RWPE1 (cell line): ENCODE measurements at regions not wholly inside any gene's neighbourhood (a gene's known extent, or its start where the extent isn't known, plus 50 kb on each side); places are given as distances from the start of the nearest gene placed in this dataset.

Experiments used
- CTCF ChIA-PET: fragments of 350-600 bp; sonication (Branson Sonifier 250); formaldehyde crosslinking; extraction: SDS; loops from one replicate; lab custom pipeline; 2021; lab: Yijun Ruan, JAX
- POLR2A ChIA-PET: fragments of 400-600 bp; formaldehyde crosslinking; extraction: SDS; loops from one replicate; lab custom pipeline; 2020; ENCODE audit warnings: antibody characterized with exemption; ENCODE audit not compliant: low non-redundant PET; lab: Yijun Ruan, JAX
- DNase-seq: peaks from one replicate; pipeline ENCODE4 v3.0.0; 2012; ENCODE audit warnings: low spot score
- H3K27ac ChIP-seq: fragments of 450-650 bp; 2 replicates; pipeline ENCODE4 v1.5.1; 2017
- TF ChIP-seq, protein P1 (sequence below): fragments of 450-650 bp; conservative IDR thresholded peaks from 2 replicates; pipeline ENCODE4 v1.5.1; 2017; ENCODE audit warnings: low read depth, mild to moderate bottlenecking

DNA sequence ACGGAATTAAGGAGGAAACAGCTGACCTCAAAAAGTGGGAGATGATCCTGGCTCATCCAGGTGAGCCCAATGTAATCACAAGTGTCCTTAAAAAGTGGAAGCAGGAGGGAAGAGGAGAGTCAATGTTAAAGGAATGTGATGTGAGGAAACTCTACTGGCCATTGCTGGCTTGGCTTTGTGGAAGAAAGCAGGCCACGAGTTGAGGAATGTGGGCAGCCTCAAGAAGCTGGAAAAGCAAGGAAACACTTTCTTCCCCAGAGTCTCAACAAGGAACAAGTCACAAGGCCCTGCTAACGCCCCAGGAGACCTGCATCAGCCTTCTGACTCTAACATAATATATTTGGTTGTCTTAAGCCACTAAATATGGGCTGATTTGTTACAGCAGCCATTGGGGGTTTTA lies 252.8 kb downstream of the PSAT1 start:
- CTCF ChIA-PET: no interaction called here
- TF ChIP-seq, protein P1, sequence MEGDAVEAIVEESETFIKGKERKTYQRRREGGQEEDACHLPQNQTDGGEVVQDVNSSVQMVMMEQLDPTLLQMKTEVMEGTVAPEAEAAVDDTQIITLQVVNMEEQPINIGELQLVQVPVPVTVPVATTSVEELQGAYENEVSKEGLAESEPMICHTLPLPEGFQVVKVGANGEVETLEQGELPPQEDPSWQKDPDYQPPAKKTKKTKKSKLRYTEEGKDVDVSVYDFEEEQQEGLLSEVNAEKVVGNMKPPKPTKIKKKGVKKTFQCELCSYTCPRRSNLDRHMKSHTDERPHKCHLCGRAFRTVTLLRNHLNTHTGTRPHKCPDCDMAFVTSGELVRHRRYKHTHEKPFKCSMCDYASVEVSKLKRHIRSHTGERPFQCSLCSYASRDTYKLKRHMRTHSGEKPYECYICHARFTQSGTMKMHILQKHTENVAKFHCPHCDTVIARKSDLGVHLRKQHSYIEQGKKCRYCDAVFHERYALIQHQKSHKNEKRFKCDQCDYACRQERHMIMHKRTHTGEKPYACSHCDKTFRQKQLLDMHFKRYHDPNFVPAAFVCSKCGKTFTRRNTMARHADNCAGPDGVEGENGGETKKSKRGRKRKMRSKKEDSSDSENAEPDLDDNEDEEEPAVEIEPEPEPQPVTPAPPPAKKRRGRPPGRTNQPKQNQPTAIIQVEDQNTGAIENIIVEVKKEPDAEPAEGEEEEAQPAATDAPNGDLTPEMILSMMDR: no peak
- no peak for DNase-seq
- H3K27ac ChIP-seq: no peak overlapping the region
- POLR2A ChIA-PET: no interaction called here

DNA sequence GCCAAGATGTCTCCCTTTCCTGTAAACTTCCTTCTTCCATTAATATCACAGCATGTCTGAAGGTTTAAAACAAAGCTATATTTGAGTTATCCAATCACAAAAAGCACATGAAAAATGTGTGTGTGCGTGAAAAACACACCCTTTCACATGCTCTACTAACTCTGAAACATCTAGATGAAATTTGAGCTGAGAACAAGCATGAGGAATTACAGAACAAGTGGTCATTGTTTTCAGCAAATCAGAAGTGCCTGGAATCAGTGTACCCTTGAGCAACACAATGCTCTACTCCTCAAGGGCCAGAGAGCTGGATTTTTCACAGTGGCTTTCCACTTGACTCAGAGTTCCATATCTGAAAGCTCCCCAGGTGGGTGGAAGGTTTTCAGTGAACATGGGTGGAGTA lies 255.9 kb downstream of the PSAT1 start:
- CTCF ChIA-PET: interaction anchor here (0.6 to 1.2 kb wide), 5 partner anchors 30 to 334 kb away, joined by 3 to 5 read pairs (median 3); no protein-coding TSS in a partner anchor
- no peak overlapping the region for H3K27ac ChIP-seq
- TF ChIP-seq, protein P1: no peak
- no peak for DNase-seq
- POLR2A ChIA-PET: no interaction called here

DNA sequence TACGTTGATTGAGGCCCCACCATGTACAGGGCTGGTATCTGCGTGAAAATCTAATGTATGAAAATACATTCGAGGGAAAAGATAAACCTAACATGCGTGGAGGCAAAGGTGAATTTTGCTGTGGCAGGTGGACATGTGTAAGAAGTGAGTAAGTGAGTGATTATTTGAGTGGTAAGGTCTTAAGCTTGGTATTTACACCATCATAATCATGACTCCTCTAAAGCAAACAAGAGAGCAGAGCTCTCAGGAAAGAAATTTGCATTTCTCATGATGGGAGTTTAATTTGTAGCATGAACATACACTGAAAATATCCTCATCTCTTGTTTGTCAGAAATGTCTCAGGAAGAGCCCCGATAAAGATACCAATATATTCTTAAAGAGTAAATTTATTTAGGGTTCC lies 260.6 kb downstream of the PSAT1 start:
- CTCF ChIA-PET: interaction anchor here (1.1 kb wide), 1 partner anchor 14 kb away, joined by 3 read pairs; no protein-coding TSS in a partner anchor
- H3K27ac ChIP-seq: no peak overlapping the region
- POLR2A ChIA-PET: no interaction called here
- TF ChIP-seq, protein P1: no peak
- no peak for DNase-seq

DNA sequence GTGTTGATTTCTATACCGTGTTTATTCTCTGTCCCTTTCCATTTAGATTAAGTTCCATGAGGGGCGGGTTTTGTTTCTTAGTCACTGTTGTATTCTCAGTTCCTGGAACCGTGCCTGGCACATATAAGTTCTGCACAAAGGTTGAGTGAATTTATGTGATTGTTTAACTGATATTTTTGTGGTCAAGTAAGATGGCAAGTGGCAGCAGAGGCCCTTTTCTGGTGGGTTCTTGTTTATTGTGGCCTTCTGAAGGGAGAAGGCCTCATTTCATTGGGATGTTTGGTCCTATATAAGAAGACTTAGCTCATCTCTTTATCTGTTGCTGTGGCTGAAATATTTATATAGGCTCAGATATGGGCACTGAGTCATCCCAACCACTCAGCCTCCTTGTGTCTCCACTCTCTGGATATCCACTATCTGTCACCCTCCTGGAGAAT lies 262.5 kb downstream of the PSAT1 start:
- TF ChIP-seq, protein P1: no peak
- ChIA-PET POLR2A (no interaction called here), CTCF (no interaction called here)
- no peak for DNase-seq
- H3K27ac ChIP-seq: no peak overlapping the region

DNA sequence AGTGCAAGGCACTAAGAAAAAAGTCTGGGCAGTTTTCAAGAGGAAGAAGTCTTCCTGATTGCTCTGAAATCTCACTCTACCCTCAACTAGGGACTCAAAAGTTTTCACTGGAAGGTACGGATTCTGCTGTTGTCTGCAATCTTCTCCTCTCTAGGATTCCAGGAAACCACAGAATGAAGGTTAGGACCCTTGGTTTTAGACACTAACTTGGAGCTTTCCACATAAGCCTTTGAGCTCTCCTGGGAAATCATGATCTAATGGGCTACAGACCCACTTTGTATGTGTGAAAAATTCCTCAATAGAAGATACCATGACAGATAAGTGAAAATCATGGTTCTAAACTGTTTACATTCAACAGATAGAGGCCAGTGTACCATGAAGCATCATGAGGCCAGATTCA lies 265.1 kb downstream of the PSAT1 start:
- DNase-seq: no peak
- TF ChIP-seq, protein P1: no peak
- H3K27ac ChIP-seq: no peak overlapping the region
- CTCF ChIA-PET: no interaction called here
- POLR2A ChIA-PET: no interaction called here

DNA sequence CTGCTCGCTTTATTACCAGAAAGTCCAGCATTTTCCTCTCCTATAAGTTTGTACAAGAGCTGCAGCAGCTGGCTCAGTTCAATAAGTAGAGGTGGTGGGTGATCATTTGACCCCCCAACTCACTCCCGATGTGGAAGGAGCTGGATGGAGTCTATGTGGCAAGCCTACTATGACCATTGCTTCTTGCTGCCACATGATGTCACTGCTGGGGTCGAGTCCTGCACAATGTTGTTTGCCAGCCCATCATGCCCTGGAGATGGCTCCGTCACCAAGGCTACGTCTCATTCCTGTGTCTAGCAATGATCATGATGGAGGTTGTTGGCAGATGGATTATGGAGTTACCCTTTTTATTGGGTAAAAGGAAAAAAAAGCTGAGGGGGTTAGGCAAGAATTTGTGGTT lies 266.3 kb downstream of the PSAT1 start:
- no peak for DNase-seq
- CTCF ChIA-PET: no interaction called here
- TF ChIP-seq, protein P1: no peak
- POLR2A ChIA-PET: no interaction called here
- no peak overlapping the region for H3K27ac ChIP-seq

DNA sequence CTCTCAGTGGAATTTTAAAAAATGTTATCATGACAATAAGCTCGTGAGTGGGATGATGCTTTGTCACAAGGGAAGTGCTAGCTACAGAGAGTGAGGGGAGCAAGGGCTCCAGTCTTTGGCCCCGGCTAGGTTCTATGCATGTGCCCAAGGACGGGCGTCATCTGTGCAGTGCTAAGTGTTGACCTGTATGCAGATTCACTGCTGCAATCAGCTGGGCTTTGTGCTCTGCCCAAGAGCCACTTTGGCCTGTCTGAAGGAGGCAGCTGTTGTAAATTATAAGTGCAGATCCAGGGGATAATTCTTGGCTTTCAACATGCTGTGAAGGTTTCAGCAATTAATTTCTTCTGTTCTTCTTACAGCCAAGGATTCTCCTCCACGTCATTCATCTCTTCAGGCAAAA lies 268.6 kb downstream of the PSAT1 start:
- no peak overlapping the region for H3K27ac ChIP-seq
- ChIA-PET POLR2A (no interaction called here), CTCF (no interaction called here)
- no peak for DNase-seq
- TF ChIP-seq, protein P1: no peak
